Lower leg skin (tissue), 3 donors: ENCODE measurements at regions not wholly inside any gene's neighbourhood (a gene's known extent, or its start where the extent isn't known, plus 50 kb on each side); places are given as distances from the start of the nearest gene placed in this dataset.

Experiments
- CTCF ChIP-seq, 3 donors: fragments of 450-650 bp; IDR thresholded peaks; one replicate each; pipeline ENCODE4 v1.5.1; 2016; ENCODE audit warnings: antibody characterized with exemption in 3 of 3, mild to moderate bottlenecking in 3 of 3, moderate library complexity in 2 of 3
- POLR2A ChIP-seq, 2 donors: fragments of 450-650 bp; IDR thresholded peaks; one replicate each; pipeline ENCODE4 v1.6.1; 2016 to 2017; ENCODE audit warnings: antibody characterized with exemption in 2 of 2, mild to moderate bottlenecking in 1 of 2, moderate library complexity in 1 of 2

DNA sequence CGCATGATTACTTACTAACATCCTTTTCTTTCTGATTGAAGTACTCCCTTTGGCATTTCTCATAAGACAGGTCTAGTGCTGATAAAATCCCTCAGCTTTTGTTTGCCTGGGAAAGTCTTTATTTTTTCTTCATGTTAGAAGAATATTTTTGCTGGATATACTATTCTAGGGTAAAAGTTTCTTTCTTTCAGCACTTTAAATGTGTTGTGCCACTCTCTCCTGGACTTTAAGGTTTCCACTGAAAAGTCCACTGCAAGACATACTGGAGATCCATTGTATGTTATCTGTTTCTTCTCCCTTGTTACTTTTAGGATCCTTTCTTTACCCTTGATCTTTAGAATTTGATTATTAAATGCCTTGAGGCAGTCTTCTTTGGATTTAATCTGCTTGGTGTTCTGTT is 796.7 kb downstream of the UQCRFS1 start:
- no peak for TF ChIP-seq CTCF (IDR thresholded peaks at IDR 0.05)
- no peak for TF ChIP-seq POLR2A (IDR thresholded peaks at IDR 0.05)
